HG03469 (cell line): ENCODE measurements at regions not wholly inside any gene's neighbourhood (a gene's known extent, or its start where the extent isn't known, plus 50 kb on each side); places are given as distances from the start of the nearest gene placed in this dataset.

Experiments
- ATAC-seq: cut with Tn5 transposase; IDR thresholded peaks from one replicate; pipeline ENCODE4 v1.9.1; 2021; ENCODE audit warnings: mild to moderate bottlenecking, moderate library complexity, moderate number of reproducible peaks; ENCODE audit not compliant: unreplicated experiment

- no peak for ATAC-seq
Measured at GRCh38 chr6:167672738-167673137, 154.0 kb upstream of the AFDN start.

- no peak for ATAC-seq
Measured at GRCh38 chr6:167673946-167674345, 152.8 kb upstream of the AFDN start.

- no peak for ATAC-seq
Measured at GRCh38 chr6:167674486-167674885, 152.2 kb upstream of the AFDN start.

GRCh38 chr6:167676000-167676665 lies 150.6 kb upstream of the AFDN start:
- no peak for ATAC-seq

- ATAC-seq, result no peak
Measured at GRCh38 chr6:167676666-167677421, 149.9 kb upstream of the AFDN start.

GRCh38 chr6:167677422-167677789 lies 149.3 kb upstream of the AFDN start:
- no peak for ATAC-seq

- no peak for ATAC-seq
Measured at GRCh38 chr6:167678102-167679101, 148.3 kb upstream of the AFDN start.

GRCh38 chr6:167679122-167679736 lies 147.5 kb upstream of the AFDN start:
- ATAC-seq, result no peak

GRCh38 chr6:167679790-167680604 lies 146.7 kb upstream of the AFDN start:
- no peak for ATAC-seq

- ATAC-seq, result no peak
Measured at GRCh38 chr6:167680605-167681149, 146.0 kb upstream of the AFDN start.

GRCh38 chr6:167682125-167682524 lies 144.6 kb upstream of the AFDN start:
- no peak for ATAC-seq

GRCh38 chr6:167682546-167683027 lies 144.1 kb upstream of the AFDN start:
- no peak for ATAC-seq

- no peak for ATAC-seq
Measured at GRCh38 chr6:167683028-167683862, 143.5 kb upstream of the AFDN start.

- ATAC-seq, result no peak
Measured at GRCh38 chr6:167684276-167685104, 142.2 kb upstream of the AFDN start.

- ATAC-seq, result no peak
Measured at GRCh38 chr6:167685654-167686053, 141.1 kb upstream of the AFDN start.

GRCh38 chr6:167686204-167686893 lies 140.4 kb upstream of the AFDN start:
- ATAC-seq, result no peak

GRCh38 chr6:167687116-167687725 lies 139.5 kb upstream of the AFDN start:
- ATAC-seq, result no peak
